A673 (cell line): ENCODE measurements at regions not wholly inside any gene's neighbourhood (a gene's known extent, or its start where the extent isn't known, plus 50 kb on each side); places are given as distances from the start of the nearest gene placed in this dataset.

ENCODE experiments used
- EZH2 ChIP-seq: fragments of 200-600 bp; sonication (generic); IDR thresholded peaks from 2 replicates; pipeline ENCODE4 v1.6.1; 2017; ENCODE audit warnings: borderline replicate concordance, low read depth, mild to moderate bottlenecking, mixed read lengths, antibody characterized with exemption, low read length; ENCODE audit not compliant: poor library complexity, severe bottlenecking
- TF ChIP-seq, protein P1 (sequence below): fragments of 300-800, 200-600 bp; sonication (generic); conservative IDR thresholded peaks from 2 replicates; pipeline ENCODE4 v1.5.1; 2017; ENCODE audit warnings: low read depth, mild to moderate bottlenecking, antibody characterized with exemption, low read length, moderate library complexity, mixed read lengths

DNA sequence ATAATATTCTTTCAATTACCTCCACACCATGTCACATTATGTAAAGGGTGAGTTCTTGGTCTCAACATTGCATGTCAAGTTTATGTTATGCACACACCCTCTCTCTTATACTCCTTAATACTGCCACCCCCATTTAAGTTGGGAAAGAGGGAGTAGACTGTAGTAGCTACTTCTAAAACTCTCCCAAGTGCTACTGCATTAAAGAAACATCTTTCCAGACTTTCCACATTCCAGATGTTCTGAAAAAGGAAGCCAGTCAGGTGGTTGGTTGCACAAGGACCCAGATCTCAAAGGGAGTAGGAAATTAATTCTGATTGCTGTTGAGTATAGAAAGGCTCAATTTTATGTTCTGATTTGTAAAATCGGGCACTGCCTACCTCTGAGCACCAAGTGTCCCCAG lies 419.5 kb downstream of the CD83 start:
- TF ChIP-seq, protein P1, sequence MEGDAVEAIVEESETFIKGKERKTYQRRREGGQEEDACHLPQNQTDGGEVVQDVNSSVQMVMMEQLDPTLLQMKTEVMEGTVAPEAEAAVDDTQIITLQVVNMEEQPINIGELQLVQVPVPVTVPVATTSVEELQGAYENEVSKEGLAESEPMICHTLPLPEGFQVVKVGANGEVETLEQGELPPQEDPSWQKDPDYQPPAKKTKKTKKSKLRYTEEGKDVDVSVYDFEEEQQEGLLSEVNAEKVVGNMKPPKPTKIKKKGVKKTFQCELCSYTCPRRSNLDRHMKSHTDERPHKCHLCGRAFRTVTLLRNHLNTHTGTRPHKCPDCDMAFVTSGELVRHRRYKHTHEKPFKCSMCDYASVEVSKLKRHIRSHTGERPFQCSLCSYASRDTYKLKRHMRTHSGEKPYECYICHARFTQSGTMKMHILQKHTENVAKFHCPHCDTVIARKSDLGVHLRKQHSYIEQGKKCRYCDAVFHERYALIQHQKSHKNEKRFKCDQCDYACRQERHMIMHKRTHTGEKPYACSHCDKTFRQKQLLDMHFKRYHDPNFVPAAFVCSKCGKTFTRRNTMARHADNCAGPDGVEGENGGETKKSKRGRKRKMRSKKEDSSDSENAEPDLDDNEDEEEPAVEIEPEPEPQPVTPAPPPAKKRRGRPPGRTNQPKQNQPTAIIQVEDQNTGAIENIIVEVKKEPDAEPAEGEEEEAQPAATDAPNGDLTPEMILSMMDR: no peak
- TF ChIP-seq EZH2: no peak
